ENCODE measurements at regions not wholly inside any gene's neighbourhood (a gene's known extent, or its start where the extent isn't known, plus 50 kb on each side); places are given as distances from the start of the nearest gene placed in this dataset.

GRCh38 chr11:130576146-130576545 is 127.7 kb downstream of the ADAMTS15 start:
- Histone ChIP-seq H4K91ac (ENCODE audit: insufficient read length, low read depth, low read length) (no peak overlapping the region), H3K14ac (ENCODE audit: insufficient read depth, low read length) (no peak overlapping the region), H3T11ph (ENCODE audit: low read length) (no peak overlapping the region), H3K79me2 (ENCODE audit: insufficient read depth, low read length) (no peaks in the 10 kb centered on the region), H2BK15ac (ENCODE audit: low read depth, low read length) (no peak overlapping the region), H3K4ac (ENCODE audit: low read depth, low read length) (no peak overlapping the region), H4K20me1 (ENCODE audit: control insufficient read depth, insufficient read depth, insufficient read length) (no peaks in the 10 kb centered on the region), H4K8ac (replicated peaks; ENCODE audit: insufficient read length, low read depth, low read length) (no peak overlapping the region), H3K56ac (ENCODE audit: insufficient read length, low read depth, low read length) (no peak overlapping the region), H2BK12ac (ENCODE audit: insufficient read length, low read depth, low read length) (no peak overlapping the region), H3K4me2 (ENCODE audit: insufficient read depth, insufficient read length, low read length) (no peak overlapping the region), H3K9ac (ENCODE audit: extremely low read depth, insufficient read length, low read length) (no peak overlapping the region), H2BK5ac (ENCODE audit: insufficient read length, low read length) (no peak overlapping the region), H2BK120ac (ENCODE audit: low read depth, low read length, poor library complexity, severe bottlenecking) (no peak overlapping the region), H3K27me3 (ENCODE audit: insufficient read depth, low read length) (no peaks in the 10 kb centered on the region), H3K18ac (ENCODE audit: insufficient read length, low read depth, low read length) (no peak overlapping the region), H3K23ac (ENCODE audit: insufficient read length, low read depth, low read length) (no peak overlapping the region), H3K23me2 (ENCODE audit: insufficient read length, low read depth, low read length, poor library complexity, severe bottlenecking) (no peaks in the 10 kb centered on the region), H3K9me3 (ENCODE audit: control insufficient read depth, low read depth, low read length) (no peaks in the 10 kb centered on the region), H4K5ac (ENCODE audit: insufficient read length, low read depth, low read length) (no peak overlapping the region), H2AFZ (ENCODE audit: low read length) (no peak overlapping the region), H3K79me1 (ENCODE audit: insufficient read depth, low read depth, low read length, poor library complexity, severe bottlenecking) (no peaks in the 10 kb centered on the region), H2BK20ac (ENCODE audit: low read depth, low read length, poor library complexity, severe bottlenecking) (no peak overlapping the region), H2AK5ac (ENCODE audit: insufficient read length, low read length) (no peak overlapping the region), H3K4me1 (ENCODE audit: insufficient read depth, low read length) (peaks cover 6% of the 10 kb centered on the region; the same call in 1 of the 2 replicates), H3K27ac (ENCODE audit: insufficient read length, low read depth, low read length) (no peak overlapping the region)
- no peaks in the 10 kb centered on the region; a peak in 2 of 7 replicates for H3K36me3 Mint-ChIP-seq (ENCODE audit: insufficient read depth in 1 of 3, low read depth in 3 of 3)
- H3K9me3 Mint-ChIP-seq, result no peaks in the 10 kb centered on the region; a peak in 1 of 5 replicates
- TF ChIP-seq CTCF (conservative IDR thresholded peaks at IDR 0.05), result no peak
- DNase-seq, result no peak
- peaks cover 10 to 15% of the 10 kb centered on the region in 2 experiments for H3K4me1 Mint-ChIP-seq
- WGBS (ENCODE audit: extremely low coverage, insufficient read length, low lambda C conversion rate), result no CpG with 5 or more reads among the region's 7 CpGs
- peaks cover 8% of the 10 kb centered on the region for H3K27me3 Mint-ChIP-seq (ENCODE audit: low read depth)
- no peak overlapping the region for H3K4me3 Mint-ChIP-seq
- H3K27ac Mint-ChIP-seq, result no peak overlapping the region

Measured in H9 (cell line).